GM21529 (cell line): ENCODE measurements at regions not wholly inside any gene's neighbourhood (a gene's known extent, or its start where the extent isn't known, plus 50 kb on each side); places are given as distances from the start of the nearest gene placed in this dataset.

Experiments
- ATAC-seq: cut with Tn5 transposase; IDR thresholded peaks from one replicate; pipeline ENCODE4 v1.9.1; 2021; ENCODE audit not compliant: unreplicated experiment

DNA sequence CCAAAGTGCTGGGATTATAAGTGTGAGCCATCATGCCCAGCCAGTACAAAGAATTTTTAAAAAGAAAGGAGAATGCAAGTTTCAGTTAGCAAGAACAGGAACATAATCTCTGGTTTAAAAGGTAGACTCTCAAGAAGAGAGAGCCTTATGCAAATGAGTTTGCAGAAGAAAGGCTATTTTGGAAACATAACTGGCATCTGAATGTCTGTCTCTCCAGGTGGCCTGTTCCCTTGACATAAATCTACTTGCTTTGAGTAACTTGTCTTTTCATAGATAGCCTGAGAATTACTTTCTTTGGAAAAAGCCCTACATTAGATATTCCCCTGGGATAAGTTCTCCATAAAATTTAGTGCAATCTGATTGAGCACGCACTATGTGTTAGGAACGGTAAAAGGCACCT is 109.6 kb downstream of the ICOS start:
- ATAC-seq: peak; percentile 81

GRCh38 chr2:204049635-204050034 is 113.1 kb downstream of the ICOS start:
- ATAC-seq: peak; percentile 80

GRCh38 chr2:204050681-204051080 is 114.1 kb downstream of the ICOS start:
- no peak for ATAC-seq

GRCh38 chr2:204051476-204051875 is 114.9 kb downstream of the ICOS start:
- ATAC-seq: no peak

DNA sequence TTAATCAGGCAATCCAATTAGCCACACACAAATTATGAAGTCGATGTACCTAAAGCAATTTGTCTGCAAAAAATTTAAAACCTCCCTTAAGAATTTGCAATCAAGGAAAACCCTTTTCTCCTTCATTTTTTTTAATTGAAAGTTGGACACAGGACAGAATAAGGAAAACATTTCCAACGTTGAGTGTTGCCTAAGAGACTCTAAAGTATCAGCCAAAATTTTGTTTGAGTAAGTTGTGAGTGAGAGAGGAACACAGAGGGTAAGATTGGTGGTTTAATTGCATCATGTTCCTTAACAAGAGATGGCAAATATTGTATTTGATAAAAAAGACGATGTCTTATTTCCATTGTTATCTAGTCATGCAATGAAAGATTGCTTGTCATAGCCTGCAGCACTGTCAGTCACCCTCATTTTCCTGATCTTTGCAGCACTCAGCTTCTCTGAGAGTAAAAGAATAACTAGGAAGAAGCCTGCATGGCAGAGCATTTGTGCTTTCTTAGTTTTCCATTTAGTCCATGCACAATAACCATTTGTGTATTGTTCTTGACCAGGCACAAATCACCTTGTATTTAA is 115.5 kb downstream of the ICOS start:
- ATAC-seq: no peak

GRCh38 chr2:204059016-204059415 is 122.5 kb downstream of the ICOS start:
- no peak for ATAC-seq

- no peak for ATAC-seq
Observed at GRCh38 chr2:204060841-204061240, 124.3 kb downstream of the ICOS start.

- ATAC-seq: no peak
Observed at GRCh38 chr2:204061241-204061640, 124.7 kb downstream of the ICOS start.

DNA sequence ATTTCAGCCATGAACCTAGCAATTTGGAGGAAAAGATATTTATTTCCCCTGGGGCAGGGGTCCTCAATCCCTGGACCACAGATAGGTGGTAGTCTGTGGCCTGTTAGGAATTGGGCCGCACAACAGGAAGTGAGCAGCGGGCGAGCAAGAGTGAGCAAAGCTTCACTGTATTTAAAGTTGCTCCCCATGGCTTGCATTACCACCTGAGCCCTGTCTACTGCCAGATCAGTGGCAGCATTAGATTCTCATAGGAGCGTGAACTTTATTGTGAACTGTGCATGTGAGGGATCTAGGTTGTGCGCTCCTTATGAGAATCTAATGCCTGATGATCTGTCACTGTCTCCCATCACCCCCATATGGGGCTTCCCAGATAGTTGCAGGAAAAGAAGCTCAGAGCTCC is 127.6 kb downstream of the ICOS start:
- no peak for ATAC-seq

DNA sequence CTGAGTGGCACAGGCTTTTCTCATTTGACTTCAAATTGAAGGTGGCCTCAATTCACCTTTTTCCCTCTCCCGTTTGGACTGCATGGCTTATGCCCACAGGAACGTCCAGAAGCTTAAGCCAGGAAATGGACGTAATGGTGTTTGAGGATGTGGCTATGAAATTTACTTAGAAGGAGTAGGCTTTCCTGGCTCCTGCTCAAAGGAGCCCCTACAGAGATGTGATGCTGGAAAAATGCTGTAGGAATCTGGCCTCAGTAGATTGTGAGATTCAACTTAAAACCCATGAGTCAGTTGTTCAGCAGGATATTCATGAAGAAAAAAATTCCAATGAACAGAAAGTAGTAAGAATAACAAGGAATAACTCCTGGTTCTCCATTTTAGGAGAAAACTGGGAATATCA is 129.0 kb downstream of the ICOS start:
- ATAC-seq: no peak

GRCh38 chr2:204066051-204066450 is 129.5 kb downstream of the ICOS start:
- no peak for ATAC-seq

GRCh38 chr2:204069804-204070203 is 133.2 kb downstream of the ICOS start:
- ATAC-seq: no peak

DNA sequence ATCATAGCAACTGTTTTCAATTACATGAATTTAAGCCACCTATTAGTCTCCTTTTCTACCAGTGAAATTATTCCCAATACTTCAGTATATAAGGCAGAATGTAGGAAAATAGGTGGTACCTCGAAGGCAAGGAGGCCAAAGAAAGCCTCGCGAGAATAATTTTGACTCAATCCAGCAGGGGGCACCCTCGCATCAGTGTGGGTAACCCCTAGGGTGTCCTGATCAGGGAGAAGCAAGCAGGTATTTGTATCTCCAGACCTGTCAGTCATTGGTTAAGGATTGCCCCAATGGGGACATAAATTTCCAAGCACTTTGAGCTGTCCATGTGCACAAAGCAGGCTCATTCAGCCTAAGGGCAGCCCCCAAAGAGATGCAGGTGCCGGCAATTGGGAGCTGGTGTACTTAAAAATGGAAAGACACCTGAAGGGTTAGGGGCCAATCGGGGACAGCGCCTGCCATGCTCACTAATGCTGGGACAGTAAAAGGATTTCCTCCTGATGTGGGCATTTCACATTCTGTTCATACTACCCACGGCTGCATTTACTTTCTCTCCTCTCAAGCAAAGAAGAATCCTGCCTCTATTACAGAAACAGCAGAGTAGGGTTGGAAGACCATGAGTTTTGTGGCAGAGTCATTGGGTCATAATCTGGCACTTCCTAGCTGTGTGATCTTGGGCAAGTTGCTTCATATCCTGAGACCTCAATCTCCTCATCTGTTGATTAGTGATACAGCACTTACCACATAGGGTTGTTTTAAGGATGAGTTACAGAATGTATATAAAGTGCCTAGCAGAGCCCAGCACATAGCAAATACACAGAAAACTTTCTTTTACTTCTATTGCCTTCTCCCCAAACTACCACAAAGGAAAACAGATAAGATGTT is 136.1 kb downstream of the ICOS start:
- peak; percentile 76 for ATAC-seq

DNA sequence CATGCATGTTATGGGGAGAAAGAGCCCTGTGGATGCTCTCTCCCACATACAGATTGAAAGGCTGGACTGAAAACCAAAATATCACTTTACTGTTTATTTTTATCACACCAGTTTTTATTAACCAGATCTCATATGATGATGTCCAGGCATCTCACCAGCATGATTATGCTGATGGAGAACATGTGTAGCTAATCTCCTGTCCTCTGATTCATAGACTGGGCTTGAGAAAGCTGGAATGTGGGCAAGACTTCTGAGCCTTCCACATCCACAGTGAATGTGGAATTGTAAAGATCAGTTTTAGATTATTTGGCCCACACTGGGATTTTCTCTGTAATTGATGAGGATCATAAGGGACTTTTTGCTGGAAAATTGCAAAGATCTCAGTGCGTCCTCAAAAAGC is 137.9 kb downstream of the ICOS start:
- no peak for ATAC-seq

DNA sequence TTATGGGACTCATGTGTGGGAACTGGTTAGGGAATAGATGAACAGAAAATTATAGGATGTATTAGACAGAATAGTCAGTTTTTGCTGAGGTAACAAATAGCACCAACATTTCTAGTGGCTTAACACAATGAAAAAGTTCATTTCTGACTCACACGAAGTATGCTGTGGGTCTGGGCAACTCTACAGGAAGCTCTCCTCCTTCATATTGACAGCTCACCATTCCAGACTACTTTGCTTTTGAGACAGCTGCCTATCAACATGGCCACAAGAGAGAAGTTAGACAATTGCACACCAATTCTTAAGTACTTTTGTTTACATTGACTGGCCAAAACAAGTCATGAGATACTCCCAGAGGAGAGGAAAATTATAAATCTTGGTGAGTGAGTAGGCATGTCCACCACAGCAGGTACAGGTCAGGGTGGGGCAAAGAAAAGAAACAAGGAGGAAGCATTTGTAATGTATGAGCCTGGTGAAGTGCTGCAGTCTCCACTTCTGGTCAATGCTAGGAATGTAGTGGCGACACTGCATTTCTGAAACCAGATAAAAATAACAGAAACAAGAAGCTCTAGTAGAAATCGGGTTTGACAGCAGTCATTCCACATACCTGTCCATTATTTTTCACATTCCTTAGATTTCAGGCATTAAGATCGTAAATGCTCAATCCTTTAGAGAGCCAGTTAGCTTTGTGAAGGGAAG is 141.6 kb downstream of the ICOS start:
- no peak for ATAC-seq

DNA sequence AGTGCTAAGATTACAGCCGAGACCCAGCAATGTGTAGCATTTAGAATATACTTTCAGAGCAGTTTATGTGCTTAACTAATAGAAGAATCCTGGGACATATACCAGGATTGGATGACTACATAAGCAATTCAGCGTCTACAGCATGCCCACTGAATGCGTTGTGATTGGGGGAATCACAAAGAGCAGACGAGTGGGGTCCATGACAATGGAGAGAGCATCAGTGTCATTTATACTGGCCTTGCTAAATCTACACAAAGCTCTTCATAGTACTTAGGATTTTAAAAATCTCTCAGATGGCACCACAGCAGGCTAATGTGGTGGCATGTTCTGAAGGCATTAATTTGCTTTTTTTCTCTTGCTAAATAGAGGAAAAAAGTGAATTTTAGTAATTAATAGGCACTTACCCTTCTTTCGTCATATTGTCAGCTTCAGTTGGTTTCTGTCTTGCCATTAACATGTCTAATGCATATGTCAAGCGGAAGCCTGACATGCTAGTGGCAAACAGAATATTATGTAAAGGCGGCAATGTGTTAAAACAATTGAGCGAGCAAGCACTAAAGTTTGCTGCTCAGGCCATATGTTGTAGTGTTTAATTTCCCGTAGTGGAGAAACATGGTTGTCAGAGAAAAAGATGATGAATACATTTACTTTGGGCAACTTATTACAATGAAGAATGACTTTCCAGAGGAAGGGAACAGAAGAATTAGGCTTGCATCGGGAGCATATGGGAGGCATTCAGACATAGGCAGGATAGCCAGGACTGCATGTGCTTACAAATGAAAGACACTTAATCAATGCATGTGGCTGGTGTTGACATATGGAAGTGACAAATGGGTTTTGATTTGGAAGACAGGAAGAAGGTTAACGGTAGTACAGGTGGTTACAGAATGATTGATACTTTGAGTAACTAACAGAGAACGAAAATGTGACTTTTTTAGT is 145.2 kb downstream of the ICOS start:
- no peak for ATAC-seq

DNA sequence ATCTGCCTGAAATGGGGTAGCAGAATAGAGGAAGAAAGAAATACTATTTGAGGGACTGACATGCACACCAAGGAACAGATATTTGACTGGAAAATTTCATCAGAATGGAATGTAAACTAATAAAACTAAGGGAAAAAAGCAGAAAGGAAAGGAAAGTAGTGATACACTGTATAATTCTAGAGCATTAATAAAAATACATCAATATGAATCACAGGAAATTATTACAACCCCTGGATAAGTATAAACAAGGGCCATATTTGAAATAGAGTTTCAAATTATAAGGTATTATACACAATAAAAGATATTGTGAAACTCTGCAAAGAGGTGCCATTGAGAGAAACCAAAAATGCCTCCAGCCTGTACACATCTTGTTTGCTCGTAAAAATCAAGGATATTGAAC is 149.6 kb downstream of the ICOS start:
- ATAC-seq: no peak

DNA sequence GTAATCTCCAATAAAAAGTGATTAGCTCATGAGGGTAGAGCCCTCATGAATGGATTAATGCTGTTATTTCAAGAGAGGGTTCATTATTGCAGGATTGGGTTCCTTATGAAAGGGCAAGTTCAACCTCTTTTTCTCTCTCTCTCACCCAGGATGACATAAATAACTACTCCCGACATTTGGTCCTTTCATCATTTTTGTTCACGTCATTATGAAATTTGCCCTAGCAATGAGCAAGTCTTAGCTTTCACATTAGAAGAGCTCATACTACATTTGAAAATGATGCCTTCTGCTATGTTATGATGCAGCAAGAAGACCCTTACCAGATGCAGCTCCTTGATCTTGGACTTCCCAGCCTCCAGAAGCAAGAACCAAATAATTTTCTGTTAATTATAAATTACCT is 152.5 kb downstream of the ICOS start:
- no peak for ATAC-seq

DNA sequence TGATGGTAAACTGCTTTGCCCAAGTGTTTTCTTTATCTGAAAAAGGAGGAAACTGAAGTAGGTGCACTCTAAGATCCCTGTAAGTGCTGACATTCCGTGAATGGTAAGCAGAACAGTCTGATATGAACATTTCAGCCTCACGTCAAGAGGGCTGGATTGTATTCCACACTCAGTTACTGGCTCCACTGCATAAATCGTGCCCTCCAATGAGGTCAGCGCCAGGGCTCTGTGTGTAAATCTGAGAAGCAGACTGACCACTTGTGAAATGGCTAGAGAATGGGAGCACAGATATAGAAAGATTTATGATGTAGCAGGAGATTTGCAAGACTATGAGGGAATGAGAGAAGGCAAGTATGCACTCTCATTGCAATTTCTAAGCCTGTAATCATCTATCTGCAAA is 153.0 kb downstream of the ICOS start:
- ATAC-seq: no peak

GRCh38 chr2:204090021-204090420 is 153.5 kb downstream of the ICOS start:
- no peak for ATAC-seq

- no peak for ATAC-seq
Observed at GRCh38 chr2:204104811-204105210, 168.2 kb downstream of the ICOS start.
